T-helper 17 cell (primary cell): ENCODE measurements at regions not wholly inside any gene's neighbourhood (a gene's known extent, or its start where the extent isn't known, plus 50 kb on each side); places are given as distances from the start of the nearest gene placed in this dataset.
"Not testable (repeated sequence)": the region's sequence is repeated elsewhere in the genome, so short reads cannot be mapped to it uniquely, and the experiment has no call there.

Experiments used
- ATAC-seq: fragments of 150-1000 bp; cut with Tn5 transposase; 2 replicates; pipeline ENCODE4 v1.10.0; 2021; ENCODE audit warnings: mild to moderate bottlenecking, moderate library complexity
- DNase-seq, 3 donors: peaks; one replicate each; pipeline versions ENCODE4 v3.0.0 to v3.0.0-alpha.2; 2020 to 2021
- H3K9me3 ChIP-seq: one replicate; pipeline ENCODE4 v1.7.0; 2013; ENCODE audit warnings: low read length, mild to moderate bottlenecking; ENCODE audit not compliant: control insufficient read depth, poor library complexity, severe bottlenecking
- H3K27ac Mint-ChIP-seq: one replicate; pipeline ENCODE4 v1.8.0; 2022; ENCODE audit warnings: mild to moderate bottlenecking, moderate library complexity, mixed read lengths
- H3K27me3 Mint-ChIP-seq: one replicate; pipeline ENCODE4 v1.8.0; 2022; ENCODE audit warnings: mixed read lengths
- H3K36me3 Mint-ChIP-seq: one replicate; pipeline ENCODE4 v1.8.0; 2022; ENCODE audit warnings: low read depth, mixed read lengths
- H3K4me1 Mint-ChIP-seq: one replicate; pipeline ENCODE4 v1.8.0; 2022; ENCODE audit warnings: mild to moderate bottlenecking, mixed read lengths
- H3K4me3 Mint-ChIP-seq: one replicate; pipeline ENCODE4 v1.8.0; 2022; ENCODE audit warnings: mild to moderate bottlenecking, moderate library complexity, mixed read lengths

DNA sequence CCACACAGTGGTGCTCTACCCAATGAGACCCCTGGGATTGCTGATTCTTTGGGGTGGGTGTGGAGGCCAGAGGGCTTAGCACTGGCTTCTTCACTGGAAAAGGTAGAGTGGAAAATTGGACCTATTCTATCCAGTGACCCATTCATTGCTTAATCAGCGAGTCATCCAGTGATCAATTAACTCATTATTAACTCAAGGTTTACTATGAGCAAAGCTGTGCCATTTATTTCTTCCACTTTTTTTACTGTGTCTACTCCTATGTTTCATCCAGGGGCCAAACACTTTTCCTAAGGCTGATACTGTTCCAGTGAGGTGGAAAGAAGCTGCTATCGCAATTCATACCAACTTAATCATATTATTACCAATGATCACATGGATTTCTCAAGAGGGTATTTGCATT, 363.9 kb downstream of the RPS6KC1 start:
- ATAC-seq, result no peak
- Mint-ChIP-seq H3K36me3 (no peaks in the 10 kb centered on the region), H3K27me3 (peaks cover 13% of the 10 kb centered on the region), H3K4me3 (no peak overlapping the region), H3K4me1 (no peaks in the 10 kb centered on the region), H3K27ac (no peak overlapping the region)
- H3K9me3 ChIP-seq, result no peaks in the 10 kb centered on the region
- no peak for DNase-seq

DNA sequence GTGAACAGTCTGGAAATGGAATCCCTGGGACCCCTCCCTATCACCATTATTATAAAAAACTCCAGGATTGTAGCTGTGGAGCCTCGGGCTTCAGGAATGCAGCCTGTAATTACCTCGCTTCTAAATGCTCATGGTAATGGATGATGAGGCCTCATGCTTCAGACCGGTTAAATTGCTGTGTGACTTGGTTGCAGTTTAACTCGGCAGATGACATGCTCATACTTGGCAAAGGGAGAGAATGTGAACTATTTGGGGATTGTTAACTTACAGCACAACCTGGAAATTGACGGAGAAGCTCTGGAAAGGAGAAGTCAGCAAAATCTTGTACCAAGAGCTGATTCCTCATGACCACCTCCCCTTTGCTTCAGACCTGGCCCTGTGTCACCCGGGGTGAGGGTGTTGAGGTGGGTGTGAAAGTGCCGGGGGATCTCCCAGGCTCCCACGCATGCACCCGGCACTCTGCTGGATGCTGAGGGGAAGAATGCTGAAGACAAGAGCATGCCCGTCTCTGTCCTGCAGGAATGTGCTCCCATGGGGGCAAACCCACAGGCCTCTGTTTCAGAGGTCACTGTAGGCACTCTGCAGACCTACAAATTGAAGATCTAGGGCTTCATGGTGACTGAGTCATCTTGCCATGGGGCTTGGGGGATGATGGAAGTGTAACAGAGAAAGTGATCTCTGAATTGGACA, 364.8 kb downstream of the RPS6KC1 start:
- Mint-ChIP-seq H3K27ac (no peak overlapping the region), H3K4me1 (no peaks in the 10 kb centered on the region), H3K4me3 (no peak overlapping the region), H3K27me3 (peaks cover 17% of the 10 kb centered on the region), H3K36me3 (no peaks in the 10 kb centered on the region)
- no peaks in the 10 kb centered on the region for H3K9me3 ChIP-seq
- no peak for DNase-seq
- no peak for ATAC-seq

DNA sequence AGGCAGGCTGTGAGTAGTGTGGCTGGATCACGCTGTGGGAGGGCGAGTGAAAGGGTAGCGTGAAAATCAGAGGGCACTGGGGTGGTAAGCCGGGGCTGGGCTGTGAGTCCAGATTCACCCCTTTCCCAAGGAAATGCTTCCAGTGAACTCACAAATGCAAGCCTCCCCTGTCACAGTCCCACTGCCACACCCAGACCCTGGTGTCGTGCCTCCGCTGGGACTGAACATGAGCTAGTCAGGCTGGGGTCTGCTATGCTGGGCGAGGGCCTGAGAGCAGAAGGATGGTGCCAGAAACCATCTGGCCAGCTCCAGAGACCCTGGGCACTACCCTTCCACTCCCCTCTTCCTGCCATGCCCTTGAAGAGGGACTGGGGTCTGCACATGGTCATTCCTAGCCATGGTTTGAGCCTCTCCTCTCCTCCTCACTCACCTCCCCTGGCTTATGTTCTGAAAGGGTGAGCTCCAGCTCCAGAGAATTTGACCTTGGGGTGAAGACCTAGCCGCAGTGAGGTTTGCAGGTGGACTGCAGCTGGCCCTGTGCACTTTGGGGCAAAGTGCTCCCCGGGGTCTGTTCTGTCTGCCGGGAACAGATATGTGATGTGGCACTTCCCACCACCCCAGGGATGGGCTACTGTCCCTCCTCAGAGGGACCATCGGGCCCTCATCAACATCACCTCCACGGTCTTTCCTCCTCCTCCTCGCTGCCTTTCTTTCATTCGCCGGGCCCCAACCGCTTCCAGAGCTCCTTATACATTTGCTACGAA, 365.6 kb downstream of the RPS6KC1 start:
- Mint-ChIP-seq H3K27me3 (peaks cover 17% of the 10 kb centered on the region), H3K4me3 (no peak overlapping the region)

DNA sequence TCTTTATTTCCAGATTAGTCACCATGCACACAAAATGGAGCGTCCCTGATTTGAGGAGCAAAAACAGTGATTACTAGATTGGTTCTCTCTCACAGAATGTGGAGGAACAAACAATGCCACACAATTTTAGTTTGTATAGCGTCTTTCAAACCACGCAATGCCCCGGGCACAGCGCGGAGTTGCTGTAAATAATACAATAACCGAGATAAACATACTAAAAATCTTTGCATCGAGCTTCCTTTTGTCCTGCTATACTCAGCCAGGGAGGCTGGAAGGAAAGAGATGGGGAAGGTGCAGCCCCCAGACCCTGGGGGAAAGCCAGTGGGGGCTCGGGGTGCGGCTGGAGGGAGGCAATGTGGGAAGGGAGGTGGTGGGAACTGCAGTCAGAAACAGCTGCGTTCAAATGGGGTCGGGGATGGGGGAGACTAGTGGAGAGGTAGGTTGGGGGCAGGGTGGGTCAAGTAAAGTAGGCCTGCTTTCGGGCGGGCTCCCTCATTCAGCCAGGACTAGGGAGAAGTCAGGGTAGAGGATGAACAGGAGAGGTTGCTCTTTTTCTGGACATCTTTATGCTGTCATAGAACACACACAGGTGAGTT, 366.3 kb downstream of the RPS6KC1 start:
- H3K4me1 Mint-ChIP-seq, result no peaks in the 10 kb centered on the region
- no peak overlapping the region for H3K4me3 Mint-ChIP-seq
- no peak for ATAC-seq
- H3K9me3 ChIP-seq, result no peaks in the 10 kb centered on the region
- no peaks in the 10 kb centered on the region for H3K36me3 Mint-ChIP-seq
- DNase-seq, result no peak
- H3K27ac Mint-ChIP-seq, result no peak overlapping the region
- H3K27me3 Mint-ChIP-seq, result peaks cover 17% of the 10 kb centered on the region

More for the DNA sequence above, 365.6 kb downstream of the RPS6KC1 start:
- Mint-ChIP-seq H3K4me1 (no peaks in the 10 kb centered on the region), H3K27ac (no peak overlapping the region), H3K36me3 (no peaks in the 10 kb centered on the region)
- no peaks in the 10 kb centered on the region for H3K9me3 ChIP-seq
- DNase-seq (no peak), ATAC-seq (no peak)

DNA sequence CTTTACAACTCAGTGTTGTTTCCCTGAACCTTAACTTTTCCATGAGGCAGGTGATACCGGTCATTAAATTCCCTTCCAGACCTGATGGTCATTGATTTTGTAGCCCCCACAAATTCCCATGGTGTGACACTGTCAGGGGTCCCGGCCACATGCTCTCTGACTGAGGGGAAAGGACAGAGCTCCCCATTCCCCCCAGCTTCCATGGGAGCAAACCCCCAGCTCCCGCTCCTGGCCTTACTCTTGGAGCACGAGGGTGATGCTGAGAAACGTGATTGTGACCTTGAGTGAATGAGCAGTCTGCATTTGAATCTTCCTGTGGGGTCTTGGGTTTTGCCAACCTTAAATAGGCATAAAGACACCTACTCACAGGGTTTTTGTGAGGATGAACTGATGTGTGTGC, 366.8 kb downstream of the RPS6KC1 start:
- H3K4me3 Mint-ChIP-seq, result no peak overlapping the region
- no peak overlapping the region for H3K27ac Mint-ChIP-seq
- H3K36me3 Mint-ChIP-seq, result no peaks in the 10 kb centered on the region
- no peaks in the 10 kb centered on the region for H3K9me3 ChIP-seq
- ATAC-seq (no peak), DNase-seq (no peak)
- H3K4me1 Mint-ChIP-seq, result no peaks in the 10 kb centered on the region
- peaks cover 17% of the 10 kb centered on the region for H3K27me3 Mint-ChIP-seq

DNA sequence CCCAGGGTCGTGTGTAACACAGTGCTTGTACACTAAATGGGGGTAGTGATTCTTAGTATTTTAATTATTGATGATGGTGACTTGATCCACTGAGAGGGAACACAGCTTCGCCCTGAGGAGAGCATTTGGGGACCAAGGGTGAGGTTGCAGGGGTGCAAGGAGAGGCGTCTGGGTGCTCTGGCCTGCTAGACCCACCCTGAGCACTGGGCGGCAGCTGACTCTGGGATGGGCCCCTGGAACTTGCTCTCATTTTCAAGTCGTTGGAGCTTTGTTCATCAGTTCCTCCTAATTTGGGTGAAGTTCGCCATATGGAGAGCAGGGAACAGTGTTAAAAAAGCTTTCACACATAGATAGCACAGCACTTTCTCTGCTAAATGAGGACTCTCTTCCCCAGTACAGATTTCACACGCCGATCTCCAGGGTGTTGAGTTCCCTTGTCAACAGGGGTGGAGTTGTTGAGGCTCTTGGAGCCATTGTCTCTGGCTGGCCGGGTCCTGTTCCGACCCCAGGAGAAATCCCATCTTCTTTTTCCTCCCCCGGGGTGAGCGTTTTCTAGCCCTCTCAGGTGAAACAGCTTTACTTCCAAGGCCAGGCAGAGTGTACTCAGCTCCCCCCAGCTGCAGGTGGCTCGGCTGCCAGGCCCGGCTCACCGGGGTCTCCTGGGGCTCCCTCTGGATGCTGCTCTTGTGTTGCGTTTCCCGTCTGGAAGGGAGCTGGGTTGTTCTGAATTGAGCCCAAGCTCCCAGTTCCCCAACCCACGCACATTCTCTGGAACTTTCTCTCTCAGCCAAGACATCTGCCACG, 367.4 kb downstream of the RPS6KC1 start:
- no peak overlapping the region for H3K27ac Mint-ChIP-seq
- DNase-seq, result no peak

DNA sequence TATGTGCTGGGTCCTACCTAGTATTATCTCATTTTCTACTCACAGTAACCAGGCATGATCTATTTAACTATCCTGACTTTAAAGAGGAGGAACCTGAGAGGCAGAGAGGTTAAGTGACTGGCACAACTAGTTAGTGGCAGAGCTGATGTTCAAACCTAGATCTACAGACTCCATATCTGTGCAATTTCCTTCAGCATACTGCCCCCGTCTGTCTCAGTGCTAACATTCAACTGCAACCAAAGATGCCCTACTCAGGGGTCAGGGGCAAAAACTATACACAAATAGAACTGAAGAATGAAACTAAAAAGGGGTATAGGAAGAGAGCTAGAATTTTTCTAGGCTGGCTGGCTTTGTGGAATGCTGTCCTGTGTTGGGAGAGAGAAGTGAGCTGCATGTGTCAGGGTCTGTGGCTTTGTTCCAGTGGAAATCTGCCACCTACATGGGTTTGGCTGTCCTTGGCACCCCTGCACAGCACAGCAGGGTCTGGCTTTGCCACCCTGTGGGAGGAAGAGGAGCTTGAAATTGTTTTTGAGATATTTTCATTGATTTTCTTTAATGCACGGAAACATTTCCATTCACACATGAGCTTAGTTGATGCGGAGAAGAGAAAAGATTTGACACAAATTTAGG, 368.5 kb downstream of the RPS6KC1 start:
- Mint-ChIP-seq H3K27me3 (peaks cover 22% of the 10 kb centered on the region), H3K27ac (no peak overlapping the region), H3K4me1 (no peaks in the 10 kb centered on the region), H3K4me3 (no peak overlapping the region), H3K36me3 (no peaks in the 10 kb centered on the region)
- no peak for ATAC-seq
- no peaks in the 10 kb centered on the region for H3K9me3 ChIP-seq
- no peak for DNase-seq

More for the DNA sequence above, 367.4 kb downstream of the RPS6KC1 start:
- H3K9me3 ChIP-seq, result no peaks in the 10 kb centered on the region
- no peaks in the 10 kb centered on the region for H3K4me1 Mint-ChIP-seq
- no peak for ATAC-seq
- H3K4me3 Mint-ChIP-seq, result no peak overlapping the region
- peaks cover 17% of the 10 kb centered on the region for H3K27me3 Mint-ChIP-seq
- H3K36me3 Mint-ChIP-seq, result no peaks in the 10 kb centered on the region

DNA sequence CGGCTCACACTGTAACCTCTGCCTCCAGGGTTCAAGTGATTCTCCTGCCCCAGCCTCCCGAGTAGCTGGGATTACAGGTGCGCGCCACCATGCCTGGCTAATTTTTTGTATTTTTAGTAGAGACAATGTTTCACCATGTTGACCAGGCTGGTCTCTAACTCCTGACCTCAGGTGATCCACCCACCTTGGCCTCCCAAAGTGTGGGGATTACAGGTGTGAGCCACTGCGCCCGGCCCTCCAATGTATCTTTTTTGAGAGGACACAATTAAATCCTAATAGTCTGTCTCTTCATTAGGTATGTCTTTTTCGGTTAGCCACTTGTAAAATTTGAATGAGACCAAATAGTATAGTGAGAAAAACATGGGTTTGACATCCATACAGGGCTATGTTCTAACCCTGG, 370.1 kb downstream of the RPS6KC1 start:
- not testable (repeated sequence) for ATAC-seq, DNase-seq, H3K36me3 Mint-ChIP-seq, H3K4me1 Mint-ChIP-seq, H3K27ac Mint-ChIP-seq, H3K9me3 ChIP-seq, H3K4me3 Mint-ChIP-seq
- H3K27me3 Mint-ChIP-seq, result peaks cover 32% of the 10 kb centered on the region

DNA sequence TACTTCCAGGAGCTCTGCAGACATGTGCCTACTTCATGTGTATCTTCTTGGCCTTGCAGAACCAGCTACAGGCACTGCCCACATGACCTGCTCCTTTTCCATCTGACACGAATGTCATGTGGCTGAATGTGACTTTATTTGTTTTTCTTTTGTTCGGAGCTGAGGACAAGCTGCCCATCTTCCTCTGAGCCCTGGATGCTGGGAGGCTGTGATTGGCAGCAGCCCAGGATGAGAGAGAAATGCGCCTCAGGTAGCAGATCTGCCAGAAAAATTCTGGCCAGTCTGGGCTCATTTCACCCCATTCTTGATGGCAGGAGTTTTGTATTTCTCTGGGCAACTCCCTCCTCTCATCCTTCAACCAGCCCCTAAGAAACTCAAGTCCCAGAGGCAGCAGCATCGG, 372.0 kb downstream of the RPS6KC1 start:
- Mint-ChIP-seq H3K27ac (no peak overlapping the region), H3K4me1 (no peaks in the 10 kb centered on the region), H3K4me3 (no peak overlapping the region), H3K27me3 (peaks cover 32% of the 10 kb centered on the region), H3K36me3 (no peaks in the 10 kb centered on the region)
- ATAC-seq (no peak), DNase-seq (no peak)
- H3K9me3 ChIP-seq, result no peaks in the 10 kb centered on the region

DNA sequence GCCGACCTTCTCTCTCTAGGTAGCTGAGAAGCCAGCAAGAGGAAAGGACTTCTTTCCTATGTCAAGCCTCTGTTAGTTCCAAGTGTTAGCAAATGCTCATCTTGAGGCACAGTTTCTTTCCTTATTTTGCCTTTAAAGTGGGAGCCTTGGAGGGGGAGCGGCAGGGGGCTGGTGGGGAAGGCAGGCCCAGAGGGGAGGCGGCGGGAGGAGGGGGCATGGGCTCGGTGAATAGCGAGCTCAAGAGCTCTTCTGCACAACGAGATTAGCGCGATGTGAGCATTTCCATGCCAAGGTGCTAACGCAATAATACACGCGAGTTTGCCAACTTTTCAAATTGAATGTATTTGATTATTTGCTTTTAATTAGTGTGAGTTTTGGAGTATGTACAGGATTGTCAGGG, 372.6 kb downstream of the RPS6KC1 start:
- Mint-ChIP-seq H3K4me1 (no peaks in the 10 kb centered on the region), H3K27ac (no peak overlapping the region), H3K27me3 (peaks cover 32% of the 10 kb centered on the region), H3K36me3 (no peaks in the 10 kb centered on the region), H3K4me3 (no peak overlapping the region)
- H3K9me3 ChIP-seq, result no peaks in the 10 kb centered on the region
- DNase-seq, result no peak
- no peak for ATAC-seq

DNA sequence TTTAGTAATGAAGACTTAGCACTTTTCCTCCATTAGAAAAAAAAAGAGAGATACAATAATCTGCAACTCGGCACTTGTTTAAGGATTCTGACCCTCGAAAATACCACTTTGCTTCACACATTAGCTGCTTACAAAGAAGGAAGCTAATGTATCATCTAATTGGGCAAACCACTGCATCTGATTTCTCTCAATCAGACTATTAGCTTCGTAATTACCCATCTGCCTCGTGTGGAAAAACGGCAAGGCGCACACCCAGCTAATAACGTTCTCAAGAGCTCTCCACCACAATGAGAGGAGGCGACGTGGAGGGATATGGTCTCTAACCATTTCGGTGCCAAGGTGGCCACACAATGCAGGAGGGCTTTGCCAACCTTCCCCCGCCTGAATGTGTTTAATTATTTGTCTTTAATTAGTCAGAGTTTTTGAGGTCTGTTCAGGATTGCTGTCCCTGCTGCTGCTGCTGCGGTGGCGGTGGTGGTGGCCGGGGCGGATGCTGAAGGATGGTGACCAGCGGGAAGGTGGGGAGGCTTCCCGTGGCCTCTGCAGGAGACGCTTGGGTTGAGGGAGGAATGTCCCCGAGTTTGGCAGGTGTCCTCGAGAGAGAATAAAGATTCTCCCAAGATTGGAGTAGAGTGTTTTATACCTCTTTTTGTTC, 374.5 kb downstream of the RPS6KC1 start:
- ATAC-seq (no peak), DNase-seq (no peak)
- peaks cover 15% of the 10 kb centered on the region for H3K27me3 Mint-ChIP-seq
- H3K4me3 Mint-ChIP-seq, result no peak overlapping the region
- H3K27ac Mint-ChIP-seq, result no peak overlapping the region
- no peaks in the 10 kb centered on the region for H3K4me1 Mint-ChIP-seq
- no peaks in the 10 kb centered on the region for H3K36me3 Mint-ChIP-seq
- H3K9me3 ChIP-seq, result no peaks in the 10 kb centered on the region

DNA sequence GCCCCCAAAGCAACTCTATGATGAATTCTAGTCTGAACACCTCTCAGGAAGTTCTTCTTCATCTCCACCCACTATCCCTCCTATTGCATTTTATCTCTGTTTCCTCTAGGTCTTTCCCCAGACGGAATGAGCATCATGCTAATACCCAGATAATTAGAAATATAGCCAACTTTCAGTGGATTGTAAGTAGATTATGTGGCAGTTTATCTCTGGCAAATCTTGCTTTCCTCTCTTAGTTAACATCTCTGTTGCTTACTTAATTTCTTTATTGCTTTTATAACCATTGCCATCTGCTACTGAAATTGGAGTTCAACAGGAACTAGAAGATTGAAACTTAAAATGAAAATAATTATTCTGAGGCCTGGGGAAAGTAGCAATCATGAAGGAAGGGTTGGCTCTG, 378.6 kb downstream of the RPS6KC1 start:
- no peak for DNase-seq

More for the DNA sequence above, 378.6 kb downstream of the RPS6KC1 start:
- Mint-ChIP-seq H3K4me3 (no peak overlapping the region), H3K27me3 (peaks cover 9% of the 10 kb centered on the region), H3K36me3 (no peaks in the 10 kb centered on the region), H3K27ac (no peak overlapping the region), H3K4me1 (no peaks in the 10 kb centered on the region)
- H3K9me3 ChIP-seq, result no peaks in the 10 kb centered on the region
- no peak for ATAC-seq
